HG02870 (cell line): ENCODE measurements at regions not wholly inside any gene's neighbourhood (a gene's known extent, or its start where the extent isn't known, plus 50 kb on each side); places are given as distances from the start of the nearest gene placed in this dataset.
"Not testable (repeated sequence)": the region's sequence is repeated elsewhere in the genome, so short reads cannot be mapped to it uniquely, and the experiment has no call there.

Experiments
- ATAC-seq: cut with Tn5 transposase; IDR thresholded peaks from one replicate; pipeline ENCODE4 v1.9.1; 2021; ENCODE audit warnings: mild to moderate bottlenecking, moderate library complexity; ENCODE audit not compliant: unreplicated experiment

DNA sequence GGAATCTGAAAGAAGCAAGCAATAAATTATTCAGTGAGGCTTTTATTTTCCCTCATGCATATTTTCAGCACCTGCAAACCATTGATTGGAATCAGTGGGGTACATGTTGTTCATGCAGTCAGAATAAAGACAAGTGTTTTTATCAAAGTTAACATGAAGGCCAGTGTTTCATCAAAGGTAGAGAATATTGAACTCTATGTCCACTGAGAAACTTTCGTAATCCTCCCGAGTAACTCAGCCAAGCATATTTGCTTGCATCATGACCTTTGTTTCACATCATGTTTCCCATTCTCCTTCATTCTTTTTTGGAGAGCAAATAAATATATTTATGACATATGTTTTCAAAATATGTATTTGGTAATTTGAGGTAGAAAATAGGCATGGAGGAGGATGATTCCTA, 663.1 kb downstream of the SH2D4B start:
- no peak for ATAC-seq

GRCh38 chr10:81207359-81207758, 667.6 kb upstream of the NRG3 start:
- not testable (repeated sequence) for ATAC-seq

- ATAC-seq = no peak
Measured at GRCh38 chr10:81213370-81213769, 661.6 kb upstream of the NRG3 start.

GRCh38 chr10:81215498-81215897, 659.5 kb upstream of the NRG3 start:
- no peak for ATAC-seq

DNA sequence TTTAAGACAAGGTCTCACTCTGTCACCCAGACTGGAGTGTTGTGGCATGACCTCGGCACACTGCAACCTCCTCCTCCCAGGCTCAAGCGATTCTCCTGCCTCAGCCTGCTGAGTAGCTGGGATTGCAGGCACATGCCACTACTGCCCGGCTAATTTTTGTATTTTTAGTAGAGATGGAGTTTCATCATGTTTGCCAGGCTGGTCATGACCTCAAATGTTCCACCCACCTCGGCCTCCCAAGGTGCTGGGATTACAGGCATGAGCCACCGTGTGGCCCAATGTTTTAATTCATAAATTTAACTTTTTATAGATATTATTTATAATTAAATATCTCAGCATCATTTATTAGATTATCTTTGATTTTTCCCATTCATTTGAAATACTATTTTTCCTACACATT, 658.0 kb upstream of the NRG3 start:
- no peak for ATAC-seq

- no peak for ATAC-seq
Measured at GRCh38 chr10:81218307-81218706, 656.7 kb upstream of the NRG3 start.

DNA sequence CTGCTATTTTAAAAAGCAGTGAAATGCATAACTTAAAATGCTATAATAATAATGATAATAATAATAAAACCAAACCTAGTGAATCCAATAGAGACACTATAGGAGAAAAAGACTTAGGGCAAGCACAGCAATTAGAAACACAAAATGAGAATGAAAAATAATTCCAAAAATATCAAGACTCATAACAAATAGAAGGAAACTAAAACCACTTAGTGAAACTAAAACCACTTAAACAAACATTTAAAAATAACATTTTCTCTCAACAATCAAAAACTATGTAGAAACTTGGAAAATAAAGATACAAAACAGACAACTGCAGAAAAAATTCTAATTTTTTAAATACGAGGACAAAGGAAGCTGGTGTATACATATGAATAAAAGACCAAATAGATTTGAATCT, 655.2 kb upstream of the NRG3 start:
- ATAC-seq = no peak

DNA sequence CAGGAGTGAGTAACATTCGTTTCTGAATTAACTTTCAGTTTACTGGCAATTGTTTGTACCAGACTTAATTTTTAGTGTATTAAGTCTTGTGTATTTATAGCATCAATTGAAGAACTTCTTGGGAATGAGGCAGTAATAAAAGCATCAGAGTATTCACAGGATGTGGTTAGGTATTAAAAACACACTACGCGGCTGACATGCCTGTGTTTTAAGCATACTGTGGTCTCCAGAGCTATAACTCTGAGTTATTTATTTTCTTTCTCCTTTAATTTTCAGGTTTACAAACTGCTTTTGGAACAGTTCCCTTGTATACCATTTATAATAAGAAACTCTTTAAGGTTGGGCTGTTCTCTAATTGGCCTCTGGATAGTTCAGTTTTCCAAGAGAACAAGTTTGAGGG, 626.1 kb upstream of the NRG3 start:
- ATAC-seq = no peak

GRCh38 chr10:81251457-81252115, 623.4 kb upstream of the NRG3 start:
- ATAC-seq = no peak

GRCh38 chr10:81264991-81265390, 610.0 kb upstream of the NRG3 start:
- ATAC-seq = not testable (repeated sequence)

DNA sequence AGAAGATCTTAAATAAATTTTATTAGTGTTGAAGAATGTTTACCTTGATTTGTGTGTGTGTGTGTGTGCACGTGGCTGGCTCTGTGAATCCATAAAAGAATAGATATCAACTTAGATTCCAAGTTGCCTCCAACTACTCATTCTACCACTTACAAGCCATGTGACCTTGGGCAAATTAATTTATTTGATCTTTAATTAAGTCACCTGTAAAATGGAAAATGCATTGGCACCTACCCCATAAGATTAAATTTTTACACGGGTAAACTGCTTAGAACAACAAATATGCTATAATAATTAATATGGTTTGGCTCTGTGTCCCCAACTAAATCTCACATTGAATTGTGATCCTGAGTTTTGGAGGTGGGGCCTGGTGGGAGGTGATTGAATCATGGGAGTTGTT, 604.9 kb upstream of the NRG3 start:
- ATAC-seq = no peak

GRCh38 chr10:81280497-81281479, 594.2 kb upstream of the NRG3 start:
- no peak for ATAC-seq

DNA sequence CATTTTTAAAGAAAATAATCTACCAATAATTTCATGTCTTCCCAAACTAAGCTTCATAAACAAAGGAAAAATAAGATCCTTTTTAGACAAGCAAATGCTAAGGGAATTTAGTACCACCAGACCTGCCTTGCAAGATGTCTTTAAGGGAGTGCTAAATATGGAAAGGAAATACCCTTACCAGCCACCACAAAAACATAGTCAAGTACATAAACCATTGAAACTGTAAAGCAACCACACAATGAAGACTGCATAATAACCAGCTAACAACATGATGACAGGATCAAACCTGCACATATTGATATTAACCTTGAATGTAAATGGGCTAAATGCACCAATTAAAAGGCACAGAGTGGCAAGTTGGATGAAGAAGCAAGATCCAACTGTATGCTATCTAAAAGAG, 586.5 kb upstream of the NRG3 start:
- no peak for ATAC-seq

- ATAC-seq = no peak
Measured at GRCh38 chr10:81297292-81297691, 577.7 kb upstream of the NRG3 start.

GRCh38 chr10:81303656-81304055, 571.3 kb upstream of the NRG3 start:
- ATAC-seq = no peak

DNA sequence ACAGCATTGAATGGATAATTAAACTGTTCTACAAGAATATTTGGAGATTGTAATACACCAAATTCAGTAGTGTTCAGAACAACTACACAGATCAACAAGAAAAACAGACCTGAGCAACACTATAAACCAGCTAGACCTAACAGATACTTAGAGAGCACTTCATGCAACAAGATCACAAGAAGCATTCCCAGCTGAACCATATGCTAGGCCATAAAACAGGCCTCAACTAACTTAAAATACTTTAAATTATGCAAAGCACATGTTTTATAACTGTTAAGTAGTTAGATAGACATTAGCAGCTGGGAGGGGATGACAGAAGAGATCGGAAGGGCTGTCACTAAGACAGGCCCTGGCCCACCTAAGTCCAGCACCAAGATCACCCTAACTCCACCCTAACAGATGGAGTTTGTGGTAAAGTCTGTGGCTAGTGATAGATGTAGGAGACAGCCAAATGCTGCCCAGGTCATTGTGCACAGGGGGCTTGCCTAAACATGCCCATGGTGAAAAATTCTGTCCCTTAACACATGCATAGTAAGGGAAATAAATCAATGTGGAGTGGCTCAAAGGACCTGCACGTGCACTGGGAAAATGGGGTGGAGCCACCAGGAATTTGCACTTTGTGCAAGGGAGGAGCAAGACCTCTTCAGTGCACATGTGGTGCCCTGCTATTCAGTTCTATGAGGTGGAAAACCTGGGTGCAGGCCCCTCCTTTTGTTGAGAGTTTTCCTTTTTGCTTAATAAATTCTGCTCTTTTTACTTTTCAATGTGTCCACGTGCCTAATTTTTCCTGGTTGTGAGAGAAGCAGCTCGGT, 567.8 kb upstream of the NRG3 start:
- no peak for ATAC-seq

GRCh38 chr10:81309041-81309552, 565.9 kb upstream of the NRG3 start:
- ATAC-seq = no peak

DNA sequence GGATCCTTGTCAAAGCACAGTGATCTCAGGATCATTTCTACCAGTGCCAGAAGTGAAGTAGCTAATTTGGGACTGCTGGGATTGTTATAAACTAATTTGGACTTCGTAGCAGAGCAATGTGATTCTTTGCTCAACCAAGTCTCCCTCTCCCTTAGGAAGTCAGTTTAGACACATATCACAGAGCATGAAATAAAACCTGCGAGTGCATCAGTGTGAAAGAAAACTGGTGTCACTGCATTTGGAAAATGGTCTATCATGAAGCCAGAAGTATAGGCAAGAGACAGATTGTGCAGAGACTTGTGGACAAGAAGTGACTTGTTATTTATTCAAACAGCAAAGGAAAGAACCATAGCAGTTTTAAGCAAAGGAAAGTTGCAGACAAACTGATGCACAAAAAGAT, 560.5 kb upstream of the NRG3 start:
- no peak for ATAC-seq

DNA sequence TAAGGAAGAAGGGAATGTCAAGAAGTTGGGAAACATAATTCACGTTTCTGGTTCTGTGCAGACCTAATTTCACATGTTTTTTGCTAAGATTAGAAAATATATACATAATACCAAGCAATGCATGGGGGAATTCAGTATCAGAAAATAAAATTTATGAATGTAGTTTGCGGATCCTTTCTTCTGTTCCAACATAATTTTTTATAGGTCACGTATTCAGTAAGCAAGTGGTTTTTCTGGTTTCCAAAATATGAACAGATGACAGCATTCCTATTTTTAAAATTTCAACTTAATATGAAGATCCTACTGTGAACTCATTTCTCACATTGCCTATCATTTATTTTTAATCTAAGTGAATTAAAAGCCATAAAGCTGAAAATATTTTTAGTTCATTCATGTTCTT, 560.0 kb upstream of the NRG3 start:
- no peak for ATAC-seq

DNA sequence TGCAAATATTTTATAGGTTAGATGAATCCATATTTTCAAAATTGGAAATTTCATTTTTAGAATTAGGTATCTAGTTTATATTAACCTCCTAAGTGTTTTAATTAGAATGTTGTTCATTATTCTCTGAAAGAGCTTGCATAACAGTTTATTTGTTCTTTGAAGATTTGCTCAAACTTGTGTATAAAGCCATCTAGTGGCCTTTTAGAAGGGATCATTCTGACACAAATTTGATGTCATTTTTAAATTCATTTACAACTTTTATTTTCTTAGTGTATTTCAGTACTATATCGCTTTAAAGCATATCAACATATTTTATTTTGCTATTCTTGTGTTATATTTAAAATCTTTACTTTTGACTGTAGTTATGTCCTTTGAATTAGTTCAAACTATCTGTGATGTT, 527.0 kb upstream of the NRG3 start:
- no peak for ATAC-seq

DNA sequence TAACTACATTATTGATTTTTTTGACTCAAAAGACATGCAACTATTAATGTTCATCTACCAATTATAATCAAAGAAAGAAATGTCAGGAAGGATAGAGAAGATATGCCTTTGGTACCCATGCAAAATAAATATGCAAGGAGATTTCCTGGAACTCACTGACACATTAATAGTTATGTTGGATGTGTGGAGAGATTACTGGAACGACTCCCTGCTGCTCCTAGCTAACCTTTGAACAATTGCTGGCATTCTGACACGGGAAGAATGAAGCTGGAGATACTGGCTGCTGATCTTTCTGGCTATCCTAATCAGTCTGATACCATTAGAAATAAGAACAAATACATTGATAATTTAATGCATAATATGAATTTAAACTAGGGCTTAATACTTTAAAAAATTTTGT, 507.9 kb upstream of the NRG3 start:
- no peak for ATAC-seq
